ENCODE measurements at regions not wholly inside any gene's neighbourhood (a gene's known extent, or its start where the extent isn't known, plus 50 kb on each side); places are given as distances from the start of the nearest gene placed in this dataset.

DNA sequence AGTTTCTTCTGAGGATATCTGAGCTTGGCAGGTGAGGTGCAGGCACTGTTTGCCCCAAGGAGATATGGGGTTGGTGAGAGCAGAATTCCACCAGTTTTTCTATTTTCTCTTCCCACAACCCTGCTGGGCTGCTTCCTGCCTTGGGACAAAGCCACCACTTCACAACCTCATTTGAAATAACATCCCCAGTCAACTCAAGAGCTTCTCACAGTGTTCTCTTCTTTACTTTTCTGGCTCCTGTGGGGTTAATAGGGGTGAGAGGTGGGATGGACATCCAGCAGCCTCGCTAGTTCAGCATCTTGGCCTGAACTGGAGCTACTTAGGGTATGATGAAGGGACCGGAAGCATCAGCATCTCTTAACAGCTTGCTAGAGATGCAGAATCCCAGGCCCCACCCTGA lies 106.3 kb downstream of the SLC4A3 start:
- Mint-ChIP-seq H3K27me3 (ENCODE audit: low read depth) (no peaks in the 10 kb centered on the region), H3K36me3 (ENCODE audit: low read depth) (no peaks in the 10 kb centered on the region), H3K9me3 (no peaks in the 10 kb centered on the region), H3K27ac (ENCODE audit: unreplicated experiment) (no peak overlapping the region), H3K4me3 (no peak overlapping the region), H3K4me1 (peaks cover 10% of the 10 kb centered on the region)
- TF ChIP-seq, protein P1, sequence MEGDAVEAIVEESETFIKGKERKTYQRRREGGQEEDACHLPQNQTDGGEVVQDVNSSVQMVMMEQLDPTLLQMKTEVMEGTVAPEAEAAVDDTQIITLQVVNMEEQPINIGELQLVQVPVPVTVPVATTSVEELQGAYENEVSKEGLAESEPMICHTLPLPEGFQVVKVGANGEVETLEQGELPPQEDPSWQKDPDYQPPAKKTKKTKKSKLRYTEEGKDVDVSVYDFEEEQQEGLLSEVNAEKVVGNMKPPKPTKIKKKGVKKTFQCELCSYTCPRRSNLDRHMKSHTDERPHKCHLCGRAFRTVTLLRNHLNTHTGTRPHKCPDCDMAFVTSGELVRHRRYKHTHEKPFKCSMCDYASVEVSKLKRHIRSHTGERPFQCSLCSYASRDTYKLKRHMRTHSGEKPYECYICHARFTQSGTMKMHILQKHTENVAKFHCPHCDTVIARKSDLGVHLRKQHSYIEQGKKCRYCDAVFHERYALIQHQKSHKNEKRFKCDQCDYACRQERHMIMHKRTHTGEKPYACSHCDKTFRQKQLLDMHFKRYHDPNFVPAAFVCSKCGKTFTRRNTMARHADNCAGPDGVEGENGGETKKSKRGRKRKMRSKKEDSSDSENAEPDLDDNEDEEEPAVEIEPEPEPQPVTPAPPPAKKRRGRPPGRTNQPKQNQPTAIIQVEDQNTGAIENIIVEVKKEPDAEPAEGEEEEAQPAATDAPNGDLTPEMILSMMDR (conservative IDR thresholded peaks at IDR 0.05) = no peak
- DNase-seq (ENCODE audit: low read depth, low spot score) = no peak

DNA sequence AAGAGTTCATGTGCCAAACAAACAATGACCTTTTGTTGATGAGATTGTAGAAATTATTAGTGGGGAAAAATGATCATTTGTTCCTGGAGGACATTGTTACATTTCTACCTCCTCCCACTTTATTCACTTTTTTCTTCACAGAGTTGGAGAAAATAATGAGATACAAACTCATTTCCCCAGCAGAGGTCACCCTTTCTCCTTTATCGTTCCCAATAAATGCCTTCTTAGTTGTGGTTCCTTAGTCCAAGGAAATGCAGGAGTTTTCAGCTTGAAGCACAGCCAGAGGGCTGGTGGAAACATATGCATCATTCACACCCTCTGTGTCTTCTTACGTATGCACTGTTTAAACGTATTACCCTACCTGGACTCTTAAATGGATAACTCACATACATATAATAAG lies 108.8 kb downstream of the SLC4A3 start:
- peak; percentile 63 for DNase-seq (ENCODE audit: low read depth, low spot score)
- Mint-ChIP-seq H3K36me3 (ENCODE audit: low read depth) (no peaks in the 10 kb centered on the region), H3K27me3 (ENCODE audit: low read depth) (peaks cover under 1% of the 10 kb centered on the region), H3K9me3 (no peaks in the 10 kb centered on the region), H3K4me3 (no peak overlapping the region), H3K4me1 (peaks cover 10% of the 10 kb centered on the region), H3K27ac (ENCODE audit: unreplicated experiment) (no peak overlapping the region)
- TF ChIP-seq, protein P1 (conservative IDR thresholded peaks at IDR 0.05) = peak; percentile 81

DNA sequence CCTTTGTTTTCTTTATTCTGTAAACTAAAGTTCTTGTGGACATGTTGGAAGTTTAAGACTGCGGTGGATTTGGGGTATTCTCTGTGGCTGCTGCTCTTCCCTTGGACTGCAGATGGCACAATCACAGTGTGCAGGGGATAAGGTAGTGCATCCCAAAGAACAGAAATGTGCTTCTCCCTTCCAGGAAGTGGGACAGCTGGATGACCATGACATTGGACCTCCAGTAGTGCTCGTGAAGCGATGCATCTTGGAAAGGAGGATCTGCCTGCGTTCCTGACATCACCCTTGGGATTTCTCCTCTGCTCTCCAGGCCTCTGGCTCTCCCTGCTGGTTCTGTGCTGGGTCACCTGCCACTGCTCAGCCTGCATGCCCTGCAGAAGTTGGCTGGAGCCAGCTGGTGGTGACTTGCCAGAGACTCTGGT lies 109.9 kb downstream of the SLC4A3 start:
- peaks cover 10% of the 10 kb centered on the region for H3K4me1 Mint-ChIP-seq
- peaks cover 5% of the 10 kb centered on the region for H3K27me3 Mint-ChIP-seq (ENCODE audit: low read depth)
- H3K4me3 Mint-ChIP-seq = no peak overlapping the region
- TF ChIP-seq, protein P1 (conservative IDR thresholded peaks at IDR 0.05) = peak; percentile 58
- H3K36me3 Mint-ChIP-seq (ENCODE audit: low read depth) = no peaks in the 10 kb centered on the region
- H3K27ac Mint-ChIP-seq (ENCODE audit: unreplicated experiment) = no peak overlapping the region
- H3K9me3 Mint-ChIP-seq = no peaks in the 10 kb centered on the region
- no peak for DNase-seq (ENCODE audit: low read depth, low spot score)

DNA sequence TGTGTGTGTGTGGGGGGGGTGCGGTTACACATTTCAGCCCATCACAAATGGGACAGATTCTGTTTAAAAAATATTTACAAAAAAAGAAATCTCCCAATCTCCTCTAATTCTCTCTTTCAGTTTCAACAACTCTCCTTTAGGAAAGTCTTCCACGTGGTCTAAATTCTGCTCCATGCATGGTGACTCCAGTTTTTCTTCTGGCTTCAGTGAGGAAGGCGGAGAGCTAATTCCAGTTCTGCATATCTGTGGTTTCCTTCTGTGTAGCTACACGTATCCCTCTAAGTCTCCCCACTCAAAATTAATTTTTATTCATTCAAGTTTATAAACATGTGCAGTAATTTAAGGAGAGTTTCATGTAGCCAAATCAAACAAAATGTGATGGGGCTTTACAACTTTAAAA lies 111.6 kb downstream of the SLC4A3 start:
- H3K27me3 Mint-ChIP-seq (ENCODE audit: low read depth) = peaks cover 12% of the 10 kb centered on the region
- H3K27ac Mint-ChIP-seq (ENCODE audit: unreplicated experiment) = no peak overlapping the region
- peaks cover 10% of the 10 kb centered on the region for H3K4me1 Mint-ChIP-seq
- DNase-seq (ENCODE audit: low read depth, low spot score) = no peak
- H3K4me3 Mint-ChIP-seq = no peak overlapping the region
- no peaks in the 10 kb centered on the region for H3K9me3 Mint-ChIP-seq
- TF ChIP-seq, protein P1 (conservative IDR thresholded peaks at IDR 0.05) = no peak
- H3K36me3 Mint-ChIP-seq (ENCODE audit: low read depth) = no peaks in the 10 kb centered on the region

DNA sequence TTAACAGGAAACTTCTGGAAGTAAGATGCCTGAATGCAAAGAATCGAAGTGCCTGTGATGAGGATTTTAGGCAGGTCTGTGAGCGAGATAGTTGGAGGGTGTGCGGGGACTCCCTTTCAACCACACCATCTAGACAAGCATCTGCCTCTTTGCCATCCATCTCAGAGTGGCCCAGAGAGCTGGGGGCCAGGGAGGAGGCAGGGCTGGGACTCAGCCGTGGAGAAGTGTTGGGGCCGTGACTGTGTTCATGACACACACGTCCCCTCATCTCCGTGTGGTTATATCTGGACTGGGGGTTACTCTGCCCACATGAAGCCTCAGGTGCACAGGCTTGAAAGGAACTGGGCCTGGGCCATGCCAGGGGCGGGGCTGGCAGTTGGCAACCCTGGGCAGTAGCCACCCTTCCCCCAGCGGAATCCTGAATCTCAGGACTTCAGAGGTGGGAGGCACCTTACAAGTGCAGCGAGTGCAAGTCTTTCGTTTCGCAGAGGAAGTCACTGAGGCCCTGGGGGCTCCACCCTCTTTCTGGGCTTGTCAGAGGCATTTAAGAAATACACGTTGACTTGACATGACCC lies 112.5 kb downstream of the SLC4A3 start:
- H3K4me1 Mint-ChIP-seq = peaks cover 10% of the 10 kb centered on the region
- DNase-seq (ENCODE audit: low read depth, low spot score) = no peak
- no peak overlapping the region for H3K27ac Mint-ChIP-seq (ENCODE audit: unreplicated experiment)
- TF ChIP-seq, protein P1 (conservative IDR thresholded peaks at IDR 0.05) = no peak
- no peak overlapping the region for H3K4me3 Mint-ChIP-seq
- no peaks in the 10 kb centered on the region for H3K36me3 Mint-ChIP-seq (ENCODE audit: low read depth)
- no peaks in the 10 kb centered on the region for H3K9me3 Mint-ChIP-seq
- H3K27me3 Mint-ChIP-seq (ENCODE audit: low read depth) = peaks cover 16% of the 10 kb centered on the region
